Kidney epithelial cell (primary cell): ENCODE measurements at regions not wholly inside any gene's neighbourhood (a gene's known extent, or its start where the extent isn't known, plus 50 kb on each side); places are given as distances from the start of the nearest gene placed in this dataset.

Experiments
- DNase-seq: peaks from one replicate; pipeline ENCODE4 v3.0.0-alpha.2; 2010; ENCODE audit warnings: low read depth
- H3K27me3 ChIP-seq: 2 replicates; pipeline ENCODE4 v1.6.0; 2011; ENCODE audit warnings: low read length; ENCODE audit not compliant: control insufficient read depth, insufficient read depth
- H3K36me3 ChIP-seq: 2 replicates; pipeline ENCODE4 v1.5.1; 2011; ENCODE audit warnings: low read length; ENCODE audit not compliant: control insufficient read depth, insufficient read depth
- H3K4me3 ChIP-seq: 2 replicates; pipeline ENCODE4 v1.5.1; 2011; ENCODE audit warnings: low read depth, mild to moderate bottlenecking, control low read depth, low read length
- TF ChIP-seq, protein P1 (sequence below): IDR thresholded peaks from 2 replicates; pipeline ENCODE4 v1.5.1; 2011; ENCODE audit warnings: mild to moderate bottlenecking, moderate library complexity, low read length, control low read depth, inconsistent platforms; ENCODE audit not compliant: insufficient read depth, poor library complexity, severe bottlenecking

DNA sequence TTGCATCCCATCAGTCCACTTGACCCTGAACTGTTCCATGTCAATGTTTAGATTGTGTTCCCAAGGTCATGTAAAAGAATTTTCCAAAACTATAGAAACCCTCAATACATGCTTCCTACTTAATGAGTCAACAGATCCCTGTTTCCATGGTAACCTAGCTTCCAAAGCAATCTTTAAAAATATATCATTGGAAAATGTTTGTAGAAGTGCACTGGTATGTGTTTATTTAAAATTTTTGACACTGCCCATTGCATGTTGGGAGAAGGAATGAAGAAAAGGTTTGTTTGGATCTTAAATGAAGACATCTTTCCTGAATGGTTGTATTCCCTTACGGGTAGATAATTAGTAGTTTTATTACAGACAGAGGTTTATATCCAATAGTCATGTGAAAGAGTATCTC, 345.3 kb downstream of the GABRG1 start:
- Histone ChIP-seq H3K36me3 (no peaks in the 10 kb centered on the region), H3K4me3 (no peak overlapping the region), H3K27me3 (no peaks in the 10 kb centered on the region)
- TF ChIP-seq, protein P1, sequence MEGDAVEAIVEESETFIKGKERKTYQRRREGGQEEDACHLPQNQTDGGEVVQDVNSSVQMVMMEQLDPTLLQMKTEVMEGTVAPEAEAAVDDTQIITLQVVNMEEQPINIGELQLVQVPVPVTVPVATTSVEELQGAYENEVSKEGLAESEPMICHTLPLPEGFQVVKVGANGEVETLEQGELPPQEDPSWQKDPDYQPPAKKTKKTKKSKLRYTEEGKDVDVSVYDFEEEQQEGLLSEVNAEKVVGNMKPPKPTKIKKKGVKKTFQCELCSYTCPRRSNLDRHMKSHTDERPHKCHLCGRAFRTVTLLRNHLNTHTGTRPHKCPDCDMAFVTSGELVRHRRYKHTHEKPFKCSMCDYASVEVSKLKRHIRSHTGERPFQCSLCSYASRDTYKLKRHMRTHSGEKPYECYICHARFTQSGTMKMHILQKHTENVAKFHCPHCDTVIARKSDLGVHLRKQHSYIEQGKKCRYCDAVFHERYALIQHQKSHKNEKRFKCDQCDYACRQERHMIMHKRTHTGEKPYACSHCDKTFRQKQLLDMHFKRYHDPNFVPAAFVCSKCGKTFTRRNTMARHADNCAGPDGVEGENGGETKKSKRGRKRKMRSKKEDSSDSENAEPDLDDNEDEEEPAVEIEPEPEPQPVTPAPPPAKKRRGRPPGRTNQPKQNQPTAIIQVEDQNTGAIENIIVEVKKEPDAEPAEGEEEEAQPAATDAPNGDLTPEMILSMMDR: no peak
- DNase-seq: no peak

DNA sequence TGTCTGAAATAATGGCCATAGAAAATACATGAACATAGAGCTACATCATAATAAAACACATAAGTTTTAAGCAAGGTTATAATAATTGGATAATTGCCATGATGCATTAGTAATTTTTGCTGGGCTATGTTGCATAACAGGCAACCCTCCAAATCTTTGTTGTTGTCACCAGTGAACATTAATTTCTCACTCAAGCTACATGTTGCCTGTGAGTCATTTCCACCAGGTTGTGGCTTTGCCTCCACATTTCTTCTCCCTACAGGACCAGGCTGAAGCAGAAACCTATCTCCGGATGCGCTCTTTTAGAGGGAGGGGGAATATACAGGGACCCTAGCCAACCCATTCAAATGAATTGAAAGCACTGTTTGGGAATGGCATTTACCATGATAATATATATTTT, 347.7 kb downstream of the GABRG1 start:
- TF ChIP-seq, protein P1: no peak
- H3K27me3 ChIP-seq: no peaks in the 10 kb centered on the region
- no peak for DNase-seq
- H3K4me3 ChIP-seq: no peak overlapping the region
- no peaks in the 10 kb centered on the region for H3K36me3 ChIP-seq

DNA sequence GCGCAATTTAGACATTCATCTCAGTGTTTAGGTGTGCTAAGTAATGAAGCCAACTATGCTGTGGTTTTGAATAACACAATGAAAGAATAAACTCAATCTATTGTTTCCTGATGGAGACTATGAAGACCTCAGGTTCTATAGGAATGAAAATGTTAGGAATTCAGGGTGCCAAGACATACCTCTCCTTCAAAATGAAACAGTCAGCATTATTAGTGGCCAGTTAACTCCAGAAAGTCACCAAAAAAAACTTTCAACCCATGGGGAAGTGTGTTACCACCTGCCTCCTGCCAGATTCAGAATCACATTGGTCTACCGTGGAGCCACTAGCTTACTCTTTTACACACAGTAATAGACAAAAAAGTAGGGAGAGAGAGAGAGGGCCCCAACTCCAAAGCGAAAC, 352.9 kb downstream of the GABRG1 start:
- TF ChIP-seq, protein P1: no peak
- no peak for DNase-seq
- H3K36me3 ChIP-seq: no peaks in the 10 kb centered on the region

DNA sequence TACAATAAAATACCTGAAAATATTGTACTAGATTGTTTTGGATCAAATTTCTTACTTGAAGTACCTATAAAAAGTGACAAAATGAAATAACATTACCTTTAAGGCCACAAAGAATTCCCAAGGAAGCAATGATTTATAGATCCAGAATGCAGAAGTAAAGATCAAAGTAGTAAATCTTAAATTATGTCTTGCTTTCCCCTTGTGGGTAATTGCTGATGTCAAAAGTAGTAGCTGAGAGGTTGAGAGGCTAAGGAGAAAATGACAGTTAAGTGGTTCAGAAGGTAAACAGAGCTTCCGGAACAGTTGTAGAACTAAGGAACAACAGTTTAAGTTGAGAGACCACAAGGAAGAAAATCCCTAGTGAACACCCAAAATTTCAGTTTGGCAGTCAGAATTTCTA, 358.3 kb downstream of the GABRG1 start:
- no peak for DNase-seq
- TF ChIP-seq, protein P1: no peak
- H3K27me3 ChIP-seq: no peaks in the 10 kb centered on the region
- H3K4me3 ChIP-seq: no peak overlapping the region
- H3K36me3 ChIP-seq: no peaks in the 10 kb centered on the region

More for the DNA sequence above, 352.9 kb downstream of the GABRG1 start:
- Histone ChIP-seq H3K4me3 (no peak overlapping the region), H3K27me3 (no peaks in the 10 kb centered on the region)

DNA sequence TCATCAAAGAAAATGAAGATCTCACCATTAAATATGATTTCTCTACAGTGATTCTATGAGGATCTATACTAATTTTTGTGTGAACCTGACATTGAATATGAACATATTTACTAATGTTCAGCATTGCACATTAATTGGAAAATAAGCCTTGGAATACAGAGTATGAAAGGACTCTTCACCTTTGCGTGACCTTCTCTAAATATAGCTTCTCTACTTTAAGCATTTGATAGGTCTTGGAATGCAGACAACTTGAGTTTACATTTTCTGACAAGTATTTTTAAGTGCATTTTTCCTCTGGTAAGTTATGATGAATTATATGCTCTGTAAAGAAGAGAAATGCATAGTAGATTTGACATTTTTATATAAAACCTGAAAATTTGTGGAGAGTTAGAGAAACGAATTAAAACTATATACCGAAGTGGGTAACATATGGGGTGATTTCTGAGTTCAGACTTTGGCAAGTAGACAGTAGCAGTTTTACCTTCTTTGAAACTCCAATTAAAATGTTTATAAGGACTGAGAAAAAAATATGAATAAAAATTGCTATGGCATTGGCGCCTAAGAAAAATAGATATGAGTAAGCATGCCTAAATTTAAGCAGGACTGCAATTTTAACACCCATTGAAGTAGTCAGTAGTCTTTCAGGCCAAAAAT, 371.9 kb downstream of the GABRG1 start:
- TF ChIP-seq, protein P1: no peak
- Histone ChIP-seq H3K4me3 (no peak overlapping the region), H3K36me3 (no peaks in the 10 kb centered on the region), H3K27me3 (no peaks in the 10 kb centered on the region)
- DNase-seq: no peak

DNA sequence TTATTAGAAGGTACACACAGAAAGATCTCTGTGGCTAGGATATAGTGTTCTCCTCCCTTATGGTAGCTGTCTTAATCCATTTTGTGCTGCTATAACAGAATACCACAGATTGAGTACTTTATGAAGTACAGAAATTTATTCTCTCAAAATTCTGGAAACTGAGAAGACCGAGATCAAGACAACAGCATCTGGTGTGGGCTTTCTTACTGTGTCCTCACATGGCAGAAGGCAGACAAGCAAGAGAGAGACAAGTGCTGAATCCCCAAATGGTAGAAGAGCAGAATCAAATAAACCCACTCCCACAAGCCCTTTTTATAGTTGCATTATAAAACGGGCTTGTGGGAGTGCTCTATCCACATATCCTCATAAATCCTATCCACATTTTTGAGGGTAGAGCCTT, 373.1 kb downstream of the GABRG1 start:
- no peak overlapping the region for H3K4me3 ChIP-seq
- no peaks in the 10 kb centered on the region for H3K36me3 ChIP-seq
- no peak for DNase-seq
- H3K27me3 ChIP-seq: no peaks in the 10 kb centered on the region
- TF ChIP-seq, protein P1: no peak
